ENCODE measurements at regions not wholly inside any gene's neighbourhood (a gene's known extent, or its start where the extent isn't known, plus 50 kb on each side); places are given as distances from the start of the nearest gene placed in this dataset.

DNA sequence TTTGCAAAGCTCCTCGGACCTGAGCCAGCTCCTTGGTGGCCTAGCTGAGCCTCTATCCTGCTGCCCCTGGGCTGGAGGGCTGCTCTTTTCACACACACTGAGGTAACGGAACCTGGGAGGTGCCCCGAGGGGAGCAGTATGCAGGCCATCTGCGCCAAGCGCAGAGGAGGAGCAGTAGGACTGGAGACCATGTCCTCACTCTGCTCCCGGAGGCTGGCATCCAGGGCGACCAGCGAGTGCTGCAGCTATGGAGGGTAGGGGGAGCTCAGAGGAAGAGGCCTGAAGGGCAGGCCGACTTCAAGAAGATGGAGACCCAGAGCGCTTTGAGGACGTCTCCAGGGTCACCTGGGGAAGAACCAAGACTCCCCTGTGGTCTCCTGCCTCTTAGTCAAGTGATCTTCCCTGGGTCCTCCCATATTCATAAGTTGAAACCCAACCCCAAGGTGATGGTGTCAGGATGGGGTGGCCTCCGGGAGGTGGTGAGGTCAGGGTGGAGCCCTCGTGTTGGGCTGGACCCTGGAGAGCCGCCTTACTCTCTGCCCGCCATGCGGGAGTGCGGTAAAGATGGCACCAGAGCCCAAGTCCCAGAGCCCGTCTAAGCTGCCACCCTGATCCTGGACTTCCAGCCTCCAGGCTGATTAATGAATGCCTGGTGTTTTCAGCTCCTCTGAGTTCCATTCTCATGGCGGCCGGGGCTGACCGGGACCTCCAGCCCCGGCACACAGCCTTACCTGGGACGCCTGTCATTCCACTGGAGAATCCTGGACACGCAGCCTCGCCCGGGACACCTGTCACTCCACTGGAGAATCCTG lies 160.7 kb downstream of the NDUFA10 start:
- DNase-seq = no peak

DNA sequence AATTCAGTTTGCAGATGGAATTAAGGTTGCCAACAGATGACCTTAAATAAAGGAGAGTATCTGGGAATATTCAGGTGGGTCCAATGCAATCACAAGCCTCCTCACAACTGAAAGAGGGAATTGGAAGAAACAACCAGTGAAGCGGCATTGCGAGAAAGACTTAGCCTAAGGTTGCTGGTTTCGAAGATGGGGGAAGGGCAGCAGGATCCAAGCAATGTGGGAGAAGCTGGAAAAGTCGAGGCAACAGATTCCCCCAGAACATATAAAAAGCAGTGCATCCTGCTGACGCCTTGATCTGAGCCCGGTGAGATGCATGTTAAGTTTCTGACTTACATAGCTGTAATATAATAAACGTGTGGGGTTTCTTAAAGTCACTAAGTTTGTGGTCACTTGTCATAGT lies 162.5 kb downstream of the NDUFA10 start:
- DNase-seq = no peak

DNA sequence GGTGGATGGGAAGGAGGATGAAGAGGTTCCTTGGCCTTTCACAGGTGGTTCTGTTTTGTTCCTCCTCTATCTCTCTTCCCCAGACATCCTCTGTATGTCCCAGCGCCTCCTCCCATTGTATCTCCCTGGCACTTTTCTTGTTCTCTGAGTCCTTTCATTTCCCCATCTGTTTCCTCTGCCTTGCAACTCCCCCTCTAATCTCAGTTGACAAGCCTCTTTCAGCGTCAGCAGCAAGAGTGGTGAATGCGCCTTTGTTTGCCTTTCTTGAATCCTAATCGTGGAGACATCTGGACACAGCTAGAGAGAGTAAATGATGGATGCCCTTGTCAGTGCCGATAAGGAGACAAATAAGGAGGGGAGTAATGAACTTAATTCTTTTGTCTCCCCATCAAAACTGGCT lies 167.0 kb downstream of the NDUFA10 start:
- no peak for DNase-seq

DNA sequence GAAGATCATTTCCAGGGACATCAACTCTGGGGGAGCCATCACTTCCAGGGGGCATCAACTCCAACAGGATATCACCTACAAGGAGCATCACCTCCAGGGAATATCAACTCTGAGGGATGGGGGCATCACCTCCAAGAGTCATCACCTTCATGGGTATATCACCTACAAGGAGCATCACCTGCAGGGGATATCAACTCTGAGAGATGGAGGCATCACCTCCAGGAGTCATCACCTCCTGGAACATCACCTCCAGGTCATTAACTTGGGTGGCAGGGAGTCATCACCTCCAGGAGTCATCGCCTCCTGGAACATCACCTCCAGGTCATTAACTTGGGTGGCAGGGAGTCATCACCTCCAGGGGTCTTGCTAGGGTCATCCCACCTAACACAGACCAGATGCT lies 167.6 kb downstream of the NDUFA10 start:
- DNase-seq = no peak

DNA sequence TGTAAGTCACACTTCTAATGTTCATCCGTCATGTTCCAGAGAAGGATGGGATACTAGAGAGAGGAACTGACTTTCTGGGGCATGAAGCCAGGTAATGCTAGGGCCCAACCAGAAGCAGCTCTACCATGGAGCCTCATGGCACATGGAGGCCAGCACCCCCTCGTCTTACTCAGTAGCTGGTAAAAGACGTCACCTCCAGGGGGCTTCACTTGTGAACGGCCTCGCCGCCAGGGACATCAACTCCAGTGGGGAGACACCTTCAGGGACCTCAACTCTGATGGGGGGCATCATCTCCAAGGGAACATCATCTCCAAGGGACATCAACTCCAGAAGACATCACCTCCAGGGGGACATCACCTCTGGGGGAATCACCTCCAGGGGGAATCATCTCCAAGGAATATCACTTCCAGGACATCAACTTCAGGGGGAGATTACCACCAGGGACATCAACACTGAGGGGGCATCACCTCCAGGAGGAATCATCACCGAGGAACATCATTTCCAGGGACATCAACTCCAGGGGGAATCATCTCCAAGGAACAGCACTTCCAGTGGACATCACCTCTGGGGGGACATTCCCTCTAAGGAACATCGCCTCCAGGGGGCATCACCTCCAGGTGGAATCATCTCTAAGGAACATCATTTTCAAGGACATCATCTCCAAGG lies 168.4 kb downstream of the NDUFA10 start:
- DNase-seq = no peak

DNA sequence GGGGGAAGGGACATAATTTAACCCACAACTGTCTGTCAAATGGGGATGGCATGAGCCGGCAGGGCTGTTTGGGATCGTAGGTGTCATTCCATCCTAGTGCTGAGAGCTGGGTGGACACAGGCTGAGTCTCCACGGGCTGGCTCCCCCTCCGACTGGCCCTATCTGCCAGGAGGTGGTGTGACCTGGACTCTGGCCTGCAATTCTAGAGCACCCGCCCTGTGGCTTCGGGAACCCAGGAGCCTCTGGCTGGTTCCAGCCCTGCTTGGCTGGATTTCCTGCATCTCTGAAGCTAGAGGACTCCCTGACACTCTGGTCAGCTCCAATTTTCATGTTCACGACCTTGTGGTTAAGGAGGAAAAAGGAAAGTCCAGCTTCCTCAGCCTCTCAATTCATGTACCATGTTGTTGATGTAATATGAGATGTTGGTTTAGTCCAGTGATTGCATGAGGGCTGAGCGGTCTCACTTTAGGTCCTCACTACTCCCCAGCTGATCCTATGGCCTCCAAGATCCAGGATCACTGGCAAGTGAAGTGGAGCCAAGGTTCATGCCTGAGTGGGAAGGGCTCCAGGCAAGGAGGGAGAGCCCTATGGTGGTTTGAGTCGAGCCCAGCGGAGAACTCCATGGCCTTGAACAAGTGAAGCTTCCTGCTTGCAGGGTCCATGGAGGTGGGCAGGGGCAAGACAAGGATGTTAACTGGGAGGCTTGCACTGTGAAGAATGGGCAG lies 169.1 kb downstream of the NDUFA10 start:
- no peak for DNase-seq

DNA sequence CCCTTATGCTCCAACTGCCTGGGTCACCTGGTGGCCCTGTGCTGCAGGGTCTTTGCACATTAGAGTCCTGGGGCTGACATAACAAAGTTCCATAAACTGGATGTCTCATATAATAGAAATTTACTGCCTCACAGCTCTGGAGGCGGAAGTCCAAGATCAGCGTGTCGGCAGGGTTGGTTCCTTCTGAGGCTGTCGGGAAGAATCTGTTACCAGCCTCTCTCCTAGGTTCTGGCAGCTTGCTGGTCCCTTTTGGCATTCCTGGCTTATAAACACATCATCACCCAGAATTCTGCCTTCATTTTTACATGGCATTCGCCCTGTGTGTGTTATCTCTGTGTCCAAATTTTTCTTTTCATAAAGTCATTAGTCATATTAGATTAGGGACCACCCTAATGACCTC lies 170.5 kb downstream of the NDUFA10 start:
- DNase-seq = no peak

DNA sequence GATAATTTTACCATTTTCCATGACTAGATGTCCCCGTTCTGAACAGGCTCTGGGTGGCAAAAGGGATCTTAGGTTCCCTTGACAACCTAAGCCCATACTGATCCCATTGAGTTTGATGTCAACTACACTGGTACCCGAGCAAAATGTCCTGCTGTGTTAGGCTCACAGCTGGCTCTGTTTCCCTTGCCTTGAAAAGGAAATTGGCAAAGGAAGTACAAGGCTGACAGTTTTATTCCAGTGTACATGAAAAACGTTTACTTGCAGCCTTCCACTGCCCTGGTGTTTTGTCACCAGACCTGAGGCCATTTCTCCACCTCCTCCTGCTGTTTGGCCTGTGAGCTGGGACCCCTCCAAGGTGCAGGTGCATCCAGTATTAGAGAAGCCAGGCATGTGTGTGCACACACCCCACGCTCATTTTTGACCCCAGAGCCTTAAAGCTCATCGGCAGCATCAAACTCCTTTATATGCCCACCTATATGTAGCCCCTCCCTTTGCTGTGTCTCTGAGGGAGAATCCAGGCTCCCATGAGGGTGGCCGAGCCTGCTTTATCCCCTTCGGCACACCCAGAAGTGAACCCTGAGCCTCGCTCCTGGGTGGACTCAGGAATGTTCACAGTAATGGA lies 171.3 kb downstream of the NDUFA10 start:
- no peak for DNase-seq

DNA sequence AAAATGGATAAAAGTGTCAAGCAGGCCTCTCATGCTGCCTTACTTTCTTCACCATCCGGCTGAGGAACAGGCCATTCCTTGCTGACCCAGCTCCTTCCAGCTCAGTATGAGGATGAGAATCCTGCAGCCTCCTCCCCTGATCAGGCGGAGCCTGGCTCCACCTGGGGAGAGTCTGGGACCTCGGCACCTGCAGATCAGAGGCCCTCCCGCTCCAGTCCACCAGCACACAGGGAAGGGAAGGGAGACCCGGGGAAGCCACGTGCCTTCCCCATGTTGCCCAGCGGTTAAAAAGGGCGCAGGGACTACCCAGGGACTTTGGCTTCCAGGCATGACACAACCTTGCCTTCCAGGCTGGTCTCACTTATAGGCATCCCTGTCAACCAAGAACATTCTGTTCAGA lies 172.0 kb downstream of the NDUFA10 start:
- no peak for DNase-seq

DNA sequence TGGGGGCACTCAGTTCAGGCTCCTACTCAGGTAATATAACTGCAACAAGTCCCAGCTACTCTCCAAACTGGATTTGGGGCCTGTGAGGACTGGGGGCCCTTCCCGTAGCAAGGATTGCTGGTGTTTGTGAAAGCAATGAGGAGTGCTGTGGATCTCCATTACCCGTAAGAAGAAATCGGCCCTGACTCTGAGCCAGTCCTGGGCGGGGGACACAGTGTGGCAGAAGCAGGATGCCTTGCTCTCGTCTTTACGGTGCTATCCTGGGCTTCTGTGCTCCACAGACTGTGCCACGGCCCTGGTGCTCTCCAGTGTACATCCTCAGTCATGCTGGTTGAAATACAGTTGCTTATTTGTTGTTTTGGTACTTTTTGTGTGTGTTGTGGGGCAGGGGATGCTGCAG lies 172.9 kb downstream of the NDUFA10 start:
- no peak for DNase-seq

DNA sequence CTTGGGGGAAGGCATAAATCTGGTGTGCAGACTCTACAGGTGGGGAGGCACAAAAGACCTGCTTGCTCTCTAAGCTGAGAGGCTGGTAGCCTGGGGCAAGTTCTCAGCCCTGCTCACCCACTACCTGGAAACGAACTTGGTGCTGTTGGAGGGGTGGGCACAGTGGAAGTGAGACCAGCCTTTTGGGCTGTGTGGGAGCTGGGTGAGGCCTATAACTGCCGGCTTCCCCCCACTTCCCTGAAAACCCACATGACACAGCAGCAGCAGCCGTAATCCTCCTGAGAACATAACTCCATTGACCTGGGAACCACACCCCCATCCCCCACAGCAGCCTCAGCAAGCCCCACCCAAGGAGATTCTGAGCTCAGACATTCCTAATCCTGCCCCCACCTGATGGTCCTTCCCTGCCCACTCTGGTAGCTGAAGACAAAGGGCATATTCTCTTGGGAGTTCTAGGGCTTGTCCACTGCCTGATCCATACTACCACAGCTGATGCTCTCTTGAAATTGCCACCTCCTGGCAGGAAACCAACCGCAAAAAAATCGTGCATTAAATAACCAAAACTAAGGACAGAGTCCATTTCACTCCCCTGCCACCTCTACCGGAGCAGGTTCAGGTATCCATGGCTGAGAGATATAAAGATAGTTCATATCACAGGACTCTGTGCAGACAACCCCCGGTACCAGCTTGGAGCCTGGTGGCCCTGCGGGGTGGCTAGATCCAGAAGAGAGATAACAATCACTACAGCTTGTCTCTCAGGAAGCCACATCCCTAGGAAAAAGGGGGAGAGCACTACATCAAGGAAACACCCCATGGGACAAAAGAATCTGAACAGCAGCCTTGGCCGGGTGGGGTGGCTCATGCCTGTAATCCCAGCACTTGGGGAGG lies 178.1 kb downstream of the NDUFA10 start:
- no peak for DNase-seq

DNA sequence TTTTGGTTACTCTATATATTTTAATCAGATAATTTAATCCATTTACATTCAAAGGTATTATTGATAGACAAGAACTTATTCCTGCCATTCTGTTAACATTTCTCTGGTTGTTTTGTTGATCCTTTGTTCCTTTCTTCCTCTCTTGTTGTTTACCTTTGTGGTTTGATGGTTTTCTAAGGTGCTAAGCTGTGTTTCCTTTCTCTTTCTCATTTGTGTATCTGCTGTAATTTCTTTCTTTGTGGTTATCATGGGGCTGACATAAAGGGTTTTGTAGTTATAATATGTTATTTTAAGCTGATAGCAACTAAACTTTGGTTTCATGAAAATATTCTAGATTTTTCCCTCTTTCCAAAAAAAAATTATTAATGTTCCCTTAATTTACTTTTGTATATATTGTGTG lies 179.2 kb downstream of the NDUFA10 start:
- no peak for DNase-seq

DNA sequence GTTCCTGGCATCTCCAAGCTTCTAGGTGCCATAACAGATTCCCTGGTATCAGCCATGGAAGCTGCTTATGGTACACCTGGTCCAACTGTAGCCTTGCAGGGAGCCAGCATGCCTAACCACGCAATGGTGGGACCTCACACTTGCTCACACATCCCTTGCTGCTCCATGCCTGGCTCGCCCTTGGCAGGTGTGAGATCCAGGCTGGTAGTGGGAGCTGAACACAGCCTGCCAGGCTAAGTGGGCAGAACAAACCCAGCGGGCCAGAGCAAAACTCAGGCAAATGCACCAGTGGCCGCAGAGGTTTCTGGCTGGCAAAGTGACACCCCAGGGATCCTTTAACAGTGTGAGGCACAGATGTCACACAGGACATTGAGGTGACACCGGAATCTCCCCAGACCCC lies 185.8 kb downstream of the NDUFA10 start:
- no peak for DNase-seq

DNA sequence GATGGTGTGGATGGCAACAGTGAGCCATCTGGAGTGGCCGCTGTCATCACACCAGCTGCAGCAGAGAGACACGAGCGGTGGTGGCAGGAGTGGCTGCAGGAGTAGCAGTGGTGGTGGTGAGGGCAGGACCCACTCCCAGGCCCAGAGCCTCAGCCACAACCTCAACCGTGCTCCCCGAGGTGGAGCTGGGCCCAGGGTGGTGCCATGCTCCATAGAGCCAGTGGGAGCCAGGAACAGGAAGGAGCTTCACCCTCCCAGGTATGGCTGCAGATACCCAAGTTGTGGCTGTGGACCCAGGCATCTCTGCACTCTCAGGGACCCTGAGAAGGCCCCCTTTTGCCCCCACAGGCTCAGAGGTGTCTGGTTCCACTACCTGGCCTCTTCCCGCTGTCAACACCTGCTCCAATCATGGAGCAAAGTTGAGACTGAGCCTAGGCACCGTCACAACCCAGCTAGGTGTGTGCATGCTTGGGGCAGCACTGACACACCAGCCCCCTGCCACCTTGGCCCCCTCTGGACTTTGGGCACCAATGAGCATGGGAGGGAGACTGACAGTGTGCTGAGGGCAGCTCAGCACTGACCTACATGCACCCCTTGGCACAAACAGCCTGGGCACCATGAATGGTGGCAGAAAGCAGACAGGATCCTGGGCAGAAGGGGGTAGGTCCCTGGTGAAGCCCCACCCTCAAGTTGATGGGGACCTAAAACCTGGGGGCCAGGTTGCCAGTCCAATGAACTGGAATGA lies 188.9 kb downstream of the NDUFA10 start:
- no peak for DNase-seq

DNA sequence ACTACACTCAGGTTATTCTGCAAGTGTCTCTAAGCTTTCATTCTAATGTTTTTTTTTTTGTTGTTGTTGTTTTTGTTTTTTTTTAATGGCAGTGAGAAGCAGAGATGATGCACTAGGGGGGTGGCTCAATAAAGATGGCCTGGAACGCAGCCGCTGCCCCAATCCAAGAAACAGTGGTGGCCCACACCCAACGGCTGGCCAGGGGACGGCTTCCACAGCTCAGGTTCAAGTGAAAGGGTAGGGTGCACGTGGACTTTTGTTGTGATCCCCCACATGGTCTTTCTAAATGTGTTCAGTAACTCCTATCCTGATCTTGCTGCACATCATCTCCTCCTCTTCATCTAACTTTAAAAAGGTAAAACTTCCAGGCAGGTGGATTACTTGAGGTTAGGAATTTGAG lies 190.1 kb downstream of the NDUFA10 start:
- no peak for DNase-seq

DNA sequence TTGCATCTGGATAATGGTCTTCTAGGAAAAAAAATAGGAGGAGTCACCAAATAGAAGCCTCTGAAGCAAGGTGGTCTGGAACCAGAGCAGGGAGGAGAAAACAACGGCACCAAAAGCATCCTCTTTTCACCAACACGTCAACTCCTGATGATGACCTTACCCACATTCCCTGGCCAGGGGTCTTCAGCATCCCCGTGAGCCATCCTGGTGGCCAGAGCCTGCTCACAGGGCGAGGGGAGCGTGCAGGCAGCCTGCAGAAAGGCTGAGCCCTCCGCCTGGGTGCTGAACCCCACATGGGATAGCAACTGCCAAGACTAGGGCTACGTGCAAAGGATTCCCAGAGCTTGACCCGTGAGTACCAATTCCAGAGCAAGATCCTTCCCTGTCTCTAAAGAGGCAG lies 191.0 kb downstream of the NDUFA10 start:
- no peak for DNase-seq

DNA sequence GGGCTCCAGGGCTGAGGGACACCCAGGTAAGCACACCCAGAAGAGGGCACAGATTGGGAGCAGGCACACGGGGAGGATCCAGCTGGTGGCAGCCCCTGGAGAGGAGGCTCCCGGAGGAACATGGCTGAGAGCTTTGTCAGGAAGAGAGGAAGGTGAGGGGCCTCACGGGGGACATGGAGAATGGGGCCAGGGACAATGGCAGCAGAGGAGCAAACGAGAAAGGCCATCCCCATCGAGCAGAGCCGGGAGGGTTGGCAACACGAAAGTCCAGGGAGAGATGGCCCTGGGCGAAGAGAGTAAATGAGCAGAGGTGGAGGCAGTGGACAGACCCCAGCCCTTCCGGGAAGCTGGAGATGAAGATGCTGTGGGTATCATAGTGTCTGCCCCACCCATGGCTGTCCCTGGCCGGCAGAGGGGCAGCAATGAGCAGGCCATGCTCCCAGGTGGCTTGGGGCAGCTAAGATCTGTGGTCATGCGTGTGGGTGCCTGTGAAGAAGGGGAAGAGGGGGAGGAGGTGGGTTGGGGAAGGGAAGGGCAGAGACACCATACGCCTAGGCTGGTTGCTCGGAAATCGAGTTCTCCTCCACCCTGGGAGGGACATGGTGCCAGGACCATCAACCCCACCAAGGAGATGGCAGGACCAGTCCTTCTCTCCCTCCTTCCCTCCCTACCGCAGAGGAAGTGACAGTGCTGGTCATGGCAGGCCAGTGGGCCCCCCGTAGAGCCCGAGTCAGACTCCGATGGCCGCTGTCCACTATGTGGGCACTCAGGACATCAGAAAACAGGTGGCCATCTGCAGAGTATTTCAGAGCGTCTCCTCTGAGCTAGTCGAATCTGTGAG lies 191.7 kb downstream of the NDUFA10 start:
- no peak for DNase-seq

DNA sequence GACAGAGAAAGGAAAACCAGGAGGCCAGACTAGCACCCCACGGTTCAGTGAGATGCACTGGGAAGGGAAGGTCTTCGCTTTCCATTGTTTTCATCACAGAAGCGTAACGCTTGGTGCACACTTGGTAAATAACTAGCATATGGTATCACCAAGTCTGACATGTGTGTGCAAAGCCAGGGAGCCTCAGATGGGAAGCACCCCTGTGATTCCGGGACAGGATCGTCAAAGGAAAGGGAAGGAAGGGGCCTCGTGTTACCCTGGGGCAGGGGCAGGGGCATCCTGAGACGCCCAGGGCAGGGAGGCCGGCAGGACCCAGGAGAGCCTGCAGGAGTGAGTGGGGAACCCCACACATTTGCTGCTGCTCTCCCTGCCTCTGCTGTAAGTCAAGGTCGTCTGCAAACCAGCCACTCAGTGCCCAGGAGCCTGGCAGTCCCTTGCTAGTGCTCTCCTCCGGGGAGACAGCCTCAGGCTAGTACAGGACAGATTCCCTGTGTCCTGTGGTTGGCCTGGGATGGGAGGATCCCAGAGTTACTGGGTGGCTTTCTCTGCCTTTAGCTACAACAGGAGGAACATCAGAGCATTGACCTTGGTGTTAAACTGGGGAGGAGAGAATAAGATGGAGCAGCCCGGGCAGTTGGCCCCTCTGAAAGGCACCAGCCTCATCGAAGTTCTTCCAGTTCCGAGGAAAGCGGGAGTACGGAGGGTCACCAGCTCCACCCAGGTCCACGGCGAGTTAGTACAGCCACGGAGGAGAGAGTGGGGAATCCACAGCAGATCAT lies 192.5 kb downstream of the NDUFA10 start:
- no peak for DNase-seq

DNA sequence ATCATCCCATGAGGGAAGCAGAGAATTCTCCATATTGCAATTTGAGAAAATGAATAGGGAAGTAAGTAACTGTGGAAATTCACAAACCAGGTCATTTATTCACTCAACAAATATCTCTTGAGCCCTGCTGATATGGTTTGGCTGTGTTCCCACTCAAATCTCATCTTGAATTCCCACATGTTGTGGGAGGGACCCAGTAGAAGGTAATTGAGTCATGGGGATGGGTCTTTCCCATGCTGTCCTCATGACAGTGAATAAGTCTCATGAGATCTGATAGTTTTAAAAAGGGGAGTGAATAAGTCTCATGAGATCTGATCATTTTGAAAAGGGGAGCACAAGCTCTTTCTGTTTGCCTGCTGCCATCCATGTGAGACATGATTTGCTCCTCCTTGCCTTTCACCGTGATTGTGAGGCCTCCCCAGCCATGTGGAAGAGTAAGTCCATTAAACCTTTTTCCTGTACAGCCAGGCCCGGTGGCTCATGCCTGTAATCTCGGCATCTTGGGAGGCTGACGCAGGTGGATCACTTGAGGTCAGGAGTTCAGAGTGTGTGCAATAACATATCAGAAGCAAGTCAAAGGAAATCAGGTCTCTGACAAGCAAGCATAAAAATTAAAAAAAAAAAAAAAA lies 193.2 kb downstream of the NDUFA10 start:
- DNase-seq = no peak

All from activated CD4-positive, alpha-beta T cell treated with anti-CD3 and anti-CD28 coated beads, Interleukin-10, Interleukin-2, amounts not matched to agents 100 ng/mL and 50 ng/mL, durations not matched to agents 16 hours and 8 hours (primary cell).